NCI-H226 (cell line): ENCODE measurements at regions not wholly inside any gene's neighbourhood (a gene's known extent, or its start where the extent isn't known, plus 50 kb on each side); places are given as distances from the start of the nearest gene placed in this dataset.

Experiments used
- DNase-seq: peaks from one replicate; pipeline ENCODE4 v3.0.0-alpha.2; 2015

- no peak for DNase-seq
These were observed 84.9 kb downstream of the ZNF280B start for GRCh38 chr22:22423681-22424080.

- DNase-seq = no peak
These were observed 84.2 kb downstream of the ZNF280B start for GRCh38 chr22:22424210-22424800.

GRCh38 chr22:22424956-22425355 is 83.6 kb downstream of the ZNF280B start:
- no peak for DNase-seq

GRCh38 chr22:22425356-22425755 is 83.2 kb downstream of the ZNF280B start:
- no peak for DNase-seq

- no peak for DNase-seq
These were observed 82.5 kb downstream of the ZNF280B start for GRCh38 chr22:22425783-22426624.

- DNase-seq = no peak
These were observed 80.9 kb downstream of the ZNF280B start for GRCh38 chr22:22427542-22428065.

- no peak for DNase-seq
These were observed 80.1 kb downstream of the ZNF280B start for GRCh38 chr22:22428222-22429098.

GRCh38 chr22:22429369-22430108 is 79.0 kb downstream of the ZNF280B start:
- no peak for DNase-seq

GRCh38 chr22:22430111-22430820 is 78.3 kb downstream of the ZNF280B start:
- DNase-seq = no peak

- no peak for DNase-seq
These were observed 77.0 kb downstream of the ZNF280B start for GRCh38 chr22:22431271-22432220.

GRCh38 chr22:22432479-22432878 is 76.1 kb downstream of the ZNF280B start:
- DNase-seq = no peak

GRCh38 chr22:22432937-22433336 is 75.6 kb downstream of the ZNF280B start:
- DNase-seq = no peak

- no peak for DNase-seq
These were observed 74.8 kb downstream of the ZNF280B start for GRCh38 chr22:22433770-22434169.
